ENCODE measurements at regions not wholly inside any gene's neighbourhood (a gene's known extent, or its start where the extent isn't known, plus 50 kb on each side); places are given as distances from the start of the nearest gene placed in this dataset.

DNA sequence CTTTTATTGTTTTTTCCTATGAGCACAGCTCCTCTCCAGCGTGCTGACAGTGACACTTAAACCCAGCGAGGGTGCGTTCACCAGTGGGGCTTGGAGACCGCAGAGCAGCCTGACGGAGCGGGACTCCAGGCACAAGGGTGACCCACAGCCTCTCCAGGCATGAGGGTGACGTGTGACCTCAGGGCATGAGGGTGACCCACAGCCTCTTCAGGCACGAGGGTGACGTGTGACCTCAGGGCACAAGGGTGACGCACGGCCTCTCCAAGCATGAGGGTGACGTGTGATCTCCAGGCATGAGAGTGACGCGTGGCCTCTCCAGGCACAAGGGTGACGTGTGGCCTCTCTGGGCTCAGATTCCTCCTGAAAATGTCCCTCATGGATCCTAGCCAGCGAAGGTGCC lies 164.3 kb upstream of the TCERG1L start:
- H2BK5ac ChIP-seq (ENCODE audit: low read depth, low read length, poor library complexity, severe bottlenecking), result no peak overlapping the region
- no peak overlapping the region for H3K4ac ChIP-seq (ENCODE audit: low read depth in 1 of 2, low read length in 2 of 2)
- H3K27ac ChIP-seq (ENCODE audit: low read length, poor library complexity, severe bottlenecking), result no peak overlapping the region
- no peak overlapping the region for H4K91ac ChIP-seq (ENCODE audit: low read length)
- no peak overlapping the region for H3K4me2 ChIP-seq (ENCODE audit: low read length, poor library complexity, severe bottlenecking)
- H3K36me3 ChIP-seq (ENCODE audit: control insufficient read depth in 1 of 2, insufficient read depth in 2 of 2, low read depth in 1 of 2, low read length in 2 of 2), result no peaks in the 10 kb centered on the region
- no peak overlapping the region for H2AFZ ChIP-seq (ENCODE audit: low read depth, low read length)
- no peaks in the 10 kb centered on the region for H3K27me3 ChIP-seq (ENCODE audit: control insufficient read depth in 1 of 2, insufficient read depth in 1 of 2, low read length in 2 of 2)
- H3K9me3 ChIP-seq (ENCODE audit: control insufficient read depth, low read length), result no peaks in the 10 kb centered on the region
- H4K8ac ChIP-seq (ENCODE audit: low read length), result no peak overlapping the region
- H3K14ac ChIP-seq (ENCODE audit: low read length in 2 of 2), result no peak overlapping the region
- no peak overlapping the region for H3K9ac ChIP-seq (ENCODE audit: low read length)
- H2BK120ac ChIP-seq (ENCODE audit: low read depth, low read length), result no peak overlapping the region
- H2BK15ac ChIP-seq (ENCODE audit: low read depth, poor library complexity, severe bottlenecking), result no peak overlapping the region
- whole genome bisulfite sequencing, result 82% methylated on average over 16 of the region's 16 CpGs
- no peaks in the 10 kb centered on the region for H3K4me1 ChIP-seq (ENCODE audit: control insufficient read depth, insufficient read depth, low read depth, low read length)
- no peak for DNase-seq
- H3K23ac ChIP-seq (ENCODE audit: low read length in 2 of 2), result no peak overlapping the region
- no peak overlapping the region for H2BK12ac ChIP-seq (ENCODE audit: low read length in 2 of 2)
- H3K18ac ChIP-seq (ENCODE audit: low read depth in 1 of 2, low read length in 2 of 2), result no peak overlapping the region
- peak overlapping the region in 1 of 2 experiments; percentile 0 for H3K4me3 ChIP-seq (ENCODE audit: insufficient read depth in 1 of 2, low read depth in 1 of 2, low read length in 2 of 2)
- no peaks in the 10 kb centered on the region for H3K79me1 ChIP-seq (replicated peaks; ENCODE audit: low read length, poor library complexity, severe bottlenecking)
- no peak overlapping the region for H2AK5ac ChIP-seq (ENCODE audit: low read length, severe bottlenecking)

- Histone ChIP-seq H2AFZ (ENCODE audit: low read depth, low read length) (no peak overlapping the region), H3K4ac (ENCODE audit: low read depth in 1 of 2, low read length in 2 of 2) (no peak overlapping the region), H4K91ac (ENCODE audit: low read length) (no peak overlapping the region), H3K79me1 (replicated peaks; ENCODE audit: low read length, poor library complexity, severe bottlenecking) (no peaks in the 10 kb centered on the region), H3K18ac (ENCODE audit: low read depth in 1 of 2, low read length in 2 of 2) (no peak overlapping the region), H4K8ac (ENCODE audit: low read length) (no peak overlapping the region), H2AK5ac (ENCODE audit: low read length, severe bottlenecking) (no peak overlapping the region), H3K4me3 (ENCODE audit: insufficient read depth in 1 of 2, low read depth in 1 of 2, low read length in 2 of 2) (no peak overlapping the region), H3K9me3 (ENCODE audit: control insufficient read depth, low read length) (peaks cover 3% of the 10 kb centered on the region), H2BK15ac (ENCODE audit: low read depth, poor library complexity, severe bottlenecking) (no peak overlapping the region), H2BK5ac (ENCODE audit: low read depth, low read length, poor library complexity, severe bottlenecking) (no peak overlapping the region), H2BK12ac (ENCODE audit: low read length in 2 of 2) (no peak overlapping the region), H3K27me3 (ENCODE audit: control insufficient read depth in 1 of 2, insufficient read depth in 1 of 2, low read length in 2 of 2) (no peaks in the 10 kb centered on the region), H3K9ac (ENCODE audit: low read length) (no peak overlapping the region), H3K4me2 (ENCODE audit: low read length, poor library complexity, severe bottlenecking) (no peak overlapping the region), H3K14ac (ENCODE audit: low read length in 2 of 2) (no peak overlapping the region), H3K4me1 (ENCODE audit: control insufficient read depth, insufficient read depth, low read depth, low read length) (no peaks in the 10 kb centered on the region), H3K23ac (ENCODE audit: low read length in 2 of 2) (no peak overlapping the region), H3K36me3 (ENCODE audit: control insufficient read depth in 1 of 2, insufficient read depth in 2 of 2, low read depth in 1 of 2, low read length in 2 of 2) (no peaks in the 10 kb centered on the region), H3K27ac (ENCODE audit: low read length, poor library complexity, severe bottlenecking) (no peak overlapping the region), H2BK120ac (ENCODE audit: low read depth, low read length) (no peak overlapping the region)
- DNase-seq, result no peak
- 73% methylated on average over 14 of the region's 15 CpGs for WGBS
Observed at GRCh38 chr10:131477457-131478121, 166.1 kb upstream of the TCERG1L start.

- Histone ChIP-seq H2BK5ac (ENCODE audit: low read depth, low read length, poor library complexity, severe bottlenecking) (no peak overlapping the region), H3K4me2 (ENCODE audit: low read length, poor library complexity, severe bottlenecking) (no peak overlapping the region), H3K79me1 (replicated peaks; ENCODE audit: low read length, poor library complexity, severe bottlenecking) (no peaks in the 10 kb centered on the region), H3K23ac (ENCODE audit: low read length in 2 of 2) (no peak overlapping the region), H2AK5ac (ENCODE audit: low read length, severe bottlenecking) (no peak overlapping the region), H3K9me3 (ENCODE audit: control insufficient read depth, low read length) (peaks cover 3% of the 10 kb centered on the region), H2BK15ac (ENCODE audit: low read depth, poor library complexity, severe bottlenecking) (no peak overlapping the region), H3K14ac (ENCODE audit: low read length in 2 of 2) (no peak overlapping the region), H3K36me3 (ENCODE audit: control insufficient read depth in 1 of 2, insufficient read depth in 2 of 2, low read depth in 1 of 2, low read length in 2 of 2) (no peaks in the 10 kb centered on the region), H3K4me1 (ENCODE audit: control insufficient read depth, insufficient read depth, low read depth, low read length) (no peaks in the 10 kb centered on the region), H4K91ac (ENCODE audit: low read length) (no peak overlapping the region), H4K8ac (ENCODE audit: low read length) (no peak overlapping the region), H2BK120ac (ENCODE audit: low read depth, low read length) (no peak overlapping the region), H2BK12ac (ENCODE audit: low read length in 2 of 2) (no peak overlapping the region), H3K4ac (ENCODE audit: low read depth in 1 of 2, low read length in 2 of 2) (no peak overlapping the region), H3K4me3 (ENCODE audit: insufficient read depth in 1 of 2, low read depth in 1 of 2, low read length in 2 of 2) (peak overlapping the region in 1 of 2 experiments; percentile 14), H3K27ac (ENCODE audit: low read length, poor library complexity, severe bottlenecking) (no peak overlapping the region), H3K18ac (ENCODE audit: low read depth in 1 of 2, low read length in 2 of 2) (no peak overlapping the region), H3K27me3 (ENCODE audit: control insufficient read depth in 1 of 2, insufficient read depth in 1 of 2, low read length in 2 of 2) (no peaks in the 10 kb centered on the region), H3K9ac (ENCODE audit: low read length) (no peak overlapping the region), H2AFZ (ENCODE audit: low read depth, low read length) (no peak overlapping the region)
- DNase-seq, result no peak
- 44% methylated on average over 6 of the region's 6 CpGs for WGBS
Observed at GRCh38 chr10:131478377-131478989, 167.0 kb upstream of the TCERG1L start.

DNA sequence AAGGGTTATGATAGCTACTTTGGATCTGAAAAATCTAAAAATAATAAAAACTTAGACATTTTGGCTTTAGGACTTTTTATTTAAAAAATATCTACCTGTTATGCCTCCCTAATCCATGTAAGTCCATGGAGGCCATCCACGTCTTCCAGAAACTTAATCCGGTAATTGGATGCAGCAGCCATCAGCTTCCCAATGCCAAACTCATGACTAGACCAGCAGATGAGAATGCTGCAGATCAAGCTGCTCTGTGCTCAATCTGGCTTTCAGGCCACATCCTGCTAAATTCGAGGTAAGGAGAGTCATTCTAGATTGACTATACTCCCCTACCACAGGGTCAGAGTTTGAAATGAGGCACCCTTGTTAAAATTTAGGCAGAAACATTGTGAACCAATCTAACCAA lies 168.5 kb upstream of the TCERG1L start:
- Histone ChIP-seq H3K14ac (ENCODE audit: low read length in 2 of 2) (no peak overlapping the region), H3K4me3 (ENCODE audit: insufficient read depth in 1 of 2, low read depth in 1 of 2, low read length in 2 of 2) (no peak overlapping the region), H3K9ac (ENCODE audit: low read length) (no peak overlapping the region), H3K23ac (ENCODE audit: low read length in 2 of 2) (no peak overlapping the region), H4K8ac (ENCODE audit: low read length) (no peak overlapping the region), H2AFZ (ENCODE audit: low read depth, low read length) (no peak overlapping the region), H2BK5ac (ENCODE audit: low read depth, low read length, poor library complexity, severe bottlenecking) (no peak overlapping the region), H2BK120ac (ENCODE audit: low read depth, low read length) (no peak overlapping the region), H3K4me1 (ENCODE audit: control insufficient read depth, insufficient read depth, low read depth, low read length) (no peaks in the 10 kb centered on the region), H2BK12ac (ENCODE audit: low read length in 2 of 2) (no peak overlapping the region), H2AK5ac (ENCODE audit: low read length, severe bottlenecking) (no peak overlapping the region), H3K79me1 (replicated peaks; ENCODE audit: low read length, poor library complexity, severe bottlenecking) (no peaks in the 10 kb centered on the region), H3K36me3 (ENCODE audit: control insufficient read depth in 1 of 2, insufficient read depth in 2 of 2, low read depth in 1 of 2, low read length in 2 of 2) (no peaks in the 10 kb centered on the region), H4K91ac (ENCODE audit: low read length) (no peak overlapping the region), H3K18ac (ENCODE audit: low read depth in 1 of 2, low read length in 2 of 2) (no peak overlapping the region), H2BK15ac (ENCODE audit: low read depth, poor library complexity, severe bottlenecking) (no peak overlapping the region), H3K4ac (ENCODE audit: low read depth in 1 of 2, low read length in 2 of 2) (no peak overlapping the region), H3K27ac (ENCODE audit: low read length, poor library complexity, severe bottlenecking) (no peak overlapping the region), H3K27me3 (ENCODE audit: control insufficient read depth in 1 of 2, insufficient read depth in 1 of 2, low read length in 2 of 2) (no peaks in the 10 kb centered on the region), H3K4me2 (ENCODE audit: low read length, poor library complexity, severe bottlenecking) (no peak overlapping the region), H3K9me3 (ENCODE audit: control insufficient read depth, low read length) (peaks cover 3% of the 10 kb centered on the region)
- 64% methylated on average over 3 of the region's 3 CpGs for WGBS
- DNase-seq, result no peak
